HG03135 (cell line): ENCODE measurements at regions not wholly inside any gene's neighbourhood (a gene's known extent, or its start where the extent isn't known, plus 50 kb on each side); places are given as distances from the start of the nearest gene placed in this dataset.
"Not testable (repeated sequence)": the region's sequence is repeated elsewhere in the genome, so short reads cannot be mapped to it uniquely, and the experiment has no call there.

Experiments
- ATAC-seq: cut with Tn5 transposase; IDR thresholded peaks from one replicate; pipeline ENCODE4 v1.9.1; 2021; ENCODE audit warnings: mild to moderate bottlenecking, moderate library complexity; ENCODE audit not compliant: unreplicated experiment

- no peak for ATAC-seq
These were observed 226.5 kb upstream of the NREP start for GRCh38 chr5:111983459-111983858.

- ATAC-seq, result no peak
These were observed 220.4 kb upstream of the NREP start for GRCh38 chr5:111977436-111977829.

GRCh38 chr5:111976705-111977435 lies 219.9 kb upstream of the NREP start:
- no peak for ATAC-seq

- no peak for ATAC-seq
These were observed 218.1 kb upstream of the NREP start for GRCh38 chr5:111975133-111975532.

GRCh38 chr5:111973961-111974360 lies 217.0 kb upstream of the NREP start:
- ATAC-seq, result no peak

- ATAC-seq, result peak; percentile 24
These were observed 215.6 kb upstream of the NREP start for GRCh38 chr5:111972548-111972947.

- peak; percentile 62 for ATAC-seq
These were observed 215.1 kb upstream of the NREP start for GRCh38 chr5:111972080-111972479.

GRCh38 chr5:111968459-111968858 lies 211.5 kb upstream of the NREP start:
- ATAC-seq, result no peak

- ATAC-seq, result no peak
These were observed 210.5 kb upstream of the NREP start for GRCh38 chr5:111967463-111967862.

- no peak for ATAC-seq
These were observed 209.3 kb upstream of the NREP start for GRCh38 chr5:111966290-111966689.

GRCh38 chr5:111963555-111963954 lies 206.6 kb upstream of the NREP start:
- ATAC-seq, result no peak

- ATAC-seq, result no peak
These were observed 205.9 kb upstream of the NREP start for GRCh38 chr5:111962906-111963305.

GRCh38 chr5:111961862-111962261 lies 204.9 kb upstream of the NREP start:
- ATAC-seq, result no peak

- ATAC-seq, result no peak
These were observed 203.7 kb upstream of the NREP start for GRCh38 chr5:111960476-111961215.

GRCh38 chr5:111958851-111959250 lies 201.9 kb upstream of the NREP start:
- no peak for ATAC-seq

- not testable (repeated sequence) for ATAC-seq
These were observed 199.8 kb upstream of the NREP start for GRCh38 chr5:111956765-111957164.

GRCh38 chr5:111954516-111955395 lies 197.8 kb upstream of the NREP start:
- ATAC-seq, result peak; percentile 86

GRCh38 chr5:111953351-111954127 lies 196.5 kb upstream of the NREP start:
- ATAC-seq, result no peak

- ATAC-seq, result no peak
These were observed 195.6 kb upstream of the NREP start for GRCh38 chr5:111952555-111952954.

- ATAC-seq, result no peak
These were observed 193.7 kb upstream of the NREP start for GRCh38 chr5:111950660-111951059.
